ENCODE measurements at regions not wholly inside any gene's neighbourhood (a gene's known extent, or its start where the extent isn't known, plus 50 kb on each side); places are given as distances from the start of the nearest gene placed in this dataset.

GRCh38 chr13:89610331-89610730 is 1737.2 kb upstream of the MIR17HG start:
- DNase-seq, result no peak

GRCh38 chr13:89610881-89611280 is 1736.6 kb upstream of the MIR17HG start:
- no peak for DNase-seq

GRCh38 chr13:89627996-89628395 is 1719.5 kb upstream of the MIR17HG start:
- DNase-seq, result no peak

GRCh38 chr13:89628567-89628966 is 1718.9 kb upstream of the MIR17HG start:
- DNase-seq, result no peak

- DNase-seq, result no peak
Measured at GRCh38 chr13:89650226-89650625, 1697.3 kb upstream of the MIR17HG start.

DNA sequence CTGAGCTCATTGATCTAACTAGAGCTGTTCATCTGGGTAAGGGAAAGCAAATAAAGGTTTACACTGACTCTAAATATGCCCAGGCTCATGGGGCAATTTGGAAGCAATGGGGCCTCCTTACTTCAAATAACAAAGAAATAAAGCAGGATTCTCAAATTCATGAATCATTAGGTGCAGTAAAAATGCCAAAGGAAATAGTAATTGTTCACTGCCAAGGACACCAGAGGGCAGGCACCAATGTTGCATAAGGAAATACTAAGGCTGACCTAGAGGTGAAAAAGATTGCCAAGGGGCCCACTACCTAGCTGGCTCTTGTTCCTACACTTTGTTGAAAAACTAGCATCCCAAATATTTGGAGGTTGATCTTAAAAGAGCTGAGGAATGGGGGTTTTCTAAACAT is 1686.7 kb upstream of the MIR17HG start:
- DNase-seq, result no peak

- no peak for DNase-seq
Measured at GRCh38 chr13:89673789-89674311, 1673.6 kb upstream of the MIR17HG start.

GRCh38 chr13:89678466-89679121 is 1668.9 kb upstream of the MIR17HG start:
- DNase-seq, result no peak

DNA sequence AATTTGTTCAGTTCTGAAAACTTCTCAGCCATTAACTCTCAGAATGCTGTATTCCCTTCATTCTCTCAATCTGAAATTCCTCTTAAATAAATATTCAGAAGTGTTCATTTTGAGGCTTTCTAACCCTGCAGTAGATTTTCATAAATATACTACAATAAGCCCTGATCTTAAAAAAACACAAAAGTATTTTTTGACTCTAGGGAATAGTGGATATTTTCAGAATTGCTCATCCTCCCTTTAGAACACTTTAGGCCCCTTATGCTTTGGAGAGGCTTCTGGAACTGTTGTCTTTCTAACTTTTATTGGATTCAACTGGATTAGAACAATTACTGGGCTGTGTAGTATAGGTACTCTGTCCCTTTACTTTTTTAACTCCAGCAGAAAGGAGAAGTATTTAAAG is 1662.6 kb upstream of the MIR17HG start:
- no peak for DNase-seq

DNA sequence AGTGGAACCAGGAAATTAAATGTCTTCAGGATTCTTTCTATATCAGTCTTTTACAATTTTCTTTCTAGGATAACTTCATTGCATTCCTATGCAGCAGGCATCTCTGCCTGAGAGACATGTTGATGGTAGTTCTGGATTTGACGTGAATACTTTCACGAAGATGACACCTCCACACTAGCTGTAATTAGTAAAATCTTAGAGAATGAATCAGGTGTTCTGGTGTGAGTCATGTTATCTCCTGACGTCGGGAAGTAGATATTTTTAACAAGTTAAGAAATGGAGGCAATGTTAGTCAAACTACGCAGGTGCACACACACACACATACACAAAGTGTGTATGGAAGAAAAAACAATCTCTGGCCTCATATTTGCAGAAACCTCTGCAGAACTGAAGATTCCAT is 1661.3 kb upstream of the MIR17HG start:
- DNase-seq, result no peak

DNA sequence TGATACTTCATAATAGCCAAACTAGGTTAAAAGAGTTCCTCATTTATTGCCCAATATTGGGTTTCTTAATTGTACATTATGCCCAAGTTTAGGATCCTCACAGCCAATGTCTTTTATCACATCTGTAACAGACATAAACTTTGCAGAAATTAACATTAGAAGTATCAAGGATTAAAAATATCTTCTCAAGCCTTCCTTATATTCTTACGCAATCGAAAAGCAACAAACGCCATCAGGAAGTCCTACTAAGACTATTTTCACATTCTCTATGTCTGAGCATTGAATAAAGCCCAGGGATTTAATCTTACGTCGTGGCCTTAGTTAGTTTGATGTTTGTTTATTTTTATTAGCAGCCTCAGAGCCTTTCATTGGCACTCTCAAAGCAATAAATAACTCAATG is 1660.4 kb upstream of the MIR17HG start:
- DNase-seq, result peak; percentile 18

DNA sequence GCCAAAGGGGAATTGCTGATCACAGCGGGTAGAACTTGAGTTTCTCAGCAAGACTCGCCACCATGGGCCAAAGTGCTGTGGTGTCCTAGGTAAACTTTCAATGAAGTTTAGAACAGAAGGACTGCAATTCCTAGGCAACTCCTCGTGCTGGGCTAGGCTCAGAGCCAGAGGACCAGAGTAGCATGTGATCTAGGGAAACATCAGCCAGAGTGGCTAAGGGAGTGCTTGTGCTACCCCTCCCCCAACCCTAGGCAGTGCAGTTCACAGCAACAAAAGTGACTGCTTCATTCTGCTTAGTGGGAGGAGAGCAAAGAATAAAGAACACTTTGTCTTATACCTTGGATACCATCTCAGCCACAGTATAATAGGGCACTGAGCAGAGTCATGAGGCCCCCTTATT is 1658.6 kb upstream of the MIR17HG start:
- DNase-seq, result no peak

- no peak for DNase-seq
Measured at GRCh38 chr13:89694451-89694850, 1653.0 kb upstream of the MIR17HG start.

GRCh38 chr13:89695343-89696257 is 1651.9 kb upstream of the MIR17HG start:
- no peak for DNase-seq

DNA sequence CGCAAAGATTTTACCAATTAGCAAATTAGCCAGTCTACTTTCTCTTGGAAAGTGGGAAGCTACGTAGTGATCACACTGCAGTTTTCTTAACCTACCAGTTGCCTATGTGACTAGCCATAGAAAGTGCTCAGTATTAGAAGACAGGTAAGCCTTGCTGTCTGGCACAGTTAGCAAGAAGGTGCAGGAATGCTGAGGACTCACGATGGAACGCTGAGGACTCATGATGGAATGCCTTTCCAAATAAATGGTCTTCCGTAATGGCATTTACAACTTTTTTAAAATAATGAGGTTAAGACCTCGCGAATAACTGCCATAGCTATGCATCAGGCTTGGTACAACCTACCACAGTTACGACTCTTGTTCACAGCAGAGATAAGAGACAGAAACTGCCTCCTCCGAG is 1645.6 kb upstream of the MIR17HG start:
- DNase-seq, result no peak

DNA sequence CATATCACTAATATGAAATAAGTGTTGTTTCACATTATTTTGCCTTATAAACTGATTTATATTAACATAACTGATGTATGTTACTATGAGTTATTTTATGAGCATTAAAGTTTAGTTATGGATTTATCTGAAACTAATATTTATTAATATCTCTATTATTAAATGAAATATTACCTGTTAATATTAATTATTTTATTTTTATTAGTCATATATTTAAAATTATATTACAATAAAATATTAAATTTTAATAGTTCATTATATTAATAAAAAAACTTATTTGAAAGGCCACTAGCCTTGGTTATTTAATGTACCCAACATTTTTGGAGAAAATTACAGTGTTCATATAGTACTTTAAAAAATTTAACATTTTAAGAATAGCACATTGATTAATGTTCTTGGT is 1643.4 kb upstream of the MIR17HG start:
- DNase-seq, result no peak

- DNase-seq, result no peak
Measured at GRCh38 chr13:89708013-89708412, 1639.5 kb upstream of the MIR17HG start.

GRCh38 chr13:89721216-89721615 is 1626.3 kb upstream of the MIR17HG start:
- no peak for DNase-seq

DNA sequence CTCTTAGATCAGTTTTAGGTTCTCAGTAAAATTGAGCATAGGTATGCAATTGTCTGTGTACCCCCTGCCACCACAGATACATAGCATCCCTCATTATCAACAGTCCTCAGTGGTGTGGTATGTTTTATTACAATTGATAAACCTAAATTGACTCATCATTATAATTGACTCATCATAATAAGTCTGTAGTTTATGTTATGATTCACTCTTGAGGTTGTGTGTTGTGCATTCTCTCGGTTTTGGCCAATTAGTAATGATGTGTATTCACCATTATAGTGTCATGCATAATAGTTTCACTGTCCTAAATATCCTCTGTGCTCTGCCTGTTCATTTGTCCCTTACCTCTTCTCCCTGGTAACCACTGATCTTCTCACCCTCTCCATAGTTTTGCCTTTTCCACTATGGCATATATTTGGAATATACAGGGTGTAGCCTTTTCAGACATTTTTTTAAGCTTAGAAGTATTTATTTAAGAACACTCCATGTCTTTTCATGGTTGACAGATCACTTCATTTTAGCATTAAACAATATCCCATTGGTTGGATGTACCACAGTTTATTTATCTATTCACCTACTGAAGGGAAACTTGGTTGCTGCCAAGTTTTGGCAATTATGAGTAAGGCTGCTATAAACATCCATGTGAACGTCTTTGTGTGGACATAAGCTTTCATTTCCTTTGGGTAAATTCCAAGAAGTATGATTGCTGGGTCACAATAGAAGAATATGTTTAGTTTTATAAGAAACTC is 1620.6 kb upstream of the MIR17HG start:
- DNase-seq, result no peak

DNA sequence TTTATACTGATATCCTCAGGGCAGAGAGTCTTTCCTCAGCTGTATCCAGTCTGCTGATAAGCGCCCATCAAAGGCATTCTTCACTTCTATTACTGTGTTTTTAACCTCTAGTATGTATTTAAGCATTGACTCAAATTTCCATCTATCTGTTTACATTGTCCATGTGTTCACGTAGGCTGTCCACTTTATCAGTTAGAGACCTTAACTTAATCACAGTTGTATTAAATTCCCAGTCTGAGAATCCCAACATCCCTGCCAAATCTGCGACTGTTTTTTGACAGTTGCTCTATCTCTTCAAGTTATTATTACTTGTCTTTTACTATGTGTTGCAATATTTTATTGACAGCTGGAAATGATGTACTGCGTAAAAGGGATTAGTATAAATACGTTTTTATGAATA is 1613.7 kb upstream of the MIR17HG start:
- no peak for DNase-seq

GRCh38 chr13:89737051-89737450 is 1610.4 kb upstream of the MIR17HG start:
- DNase-seq, result no peak

DNA sequence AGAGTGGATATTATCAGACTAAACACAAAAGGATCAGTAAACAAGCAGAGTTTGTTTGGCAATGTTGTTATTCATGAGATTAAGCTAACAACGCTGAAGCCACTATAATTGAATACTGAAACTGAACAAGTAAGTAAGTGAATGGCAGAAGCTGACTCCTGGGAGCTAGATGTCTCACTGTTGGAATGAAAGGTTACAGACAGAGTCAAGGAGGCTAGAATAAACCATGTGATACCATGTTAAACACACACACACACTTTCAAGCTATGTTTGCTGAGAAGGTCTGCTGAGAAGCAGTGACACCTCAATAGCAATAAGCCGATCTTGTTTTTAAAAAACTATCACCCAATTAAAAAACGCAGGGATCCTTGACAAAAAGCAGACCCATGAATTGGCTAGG is 1609.4 kb upstream of the MIR17HG start:
- DNase-seq, result no peak

All from skin of body (tissue), 1 donor.